Fibroblast of skin of left quadriceps (primary cell): ENCODE measurements at regions not wholly inside any gene's neighbourhood (a gene's known extent, or its start where the extent isn't known, plus 50 kb on each side); places are given as distances from the start of the nearest gene placed in this dataset.
"Not testable (repeated sequence)": the region's sequence is repeated elsewhere in the genome, so short reads cannot be mapped to it uniquely, and the experiment has no call there.

Experiments
- DNase-seq, 2 experiments: peaks; one replicate each; pipeline ENCODE4 v3.0.0-alpha.2; 2013; ENCODE audit warnings: low read depth in 2 of 2

DNA sequence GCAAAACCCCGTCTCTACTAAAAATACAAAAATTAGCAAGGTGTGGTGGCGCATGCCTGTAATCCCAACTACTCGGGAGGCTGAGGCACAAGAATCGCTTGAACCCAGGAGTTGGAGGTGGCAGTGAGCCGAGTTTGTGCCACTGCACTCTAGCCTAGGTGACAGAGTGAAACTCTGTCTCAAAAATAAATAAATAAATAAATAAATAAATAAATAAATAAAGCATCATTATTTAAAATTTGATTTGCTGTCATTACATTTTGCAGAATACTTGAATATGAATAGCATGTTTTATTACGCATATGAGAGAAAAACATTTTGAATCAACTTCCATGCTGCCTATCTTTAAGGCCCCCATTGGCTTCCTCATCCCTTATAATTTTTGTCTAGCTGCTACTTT is 53.4 kb upstream of the MED14 start:
- not testable (repeated sequence) for DNase-seq

DNA sequence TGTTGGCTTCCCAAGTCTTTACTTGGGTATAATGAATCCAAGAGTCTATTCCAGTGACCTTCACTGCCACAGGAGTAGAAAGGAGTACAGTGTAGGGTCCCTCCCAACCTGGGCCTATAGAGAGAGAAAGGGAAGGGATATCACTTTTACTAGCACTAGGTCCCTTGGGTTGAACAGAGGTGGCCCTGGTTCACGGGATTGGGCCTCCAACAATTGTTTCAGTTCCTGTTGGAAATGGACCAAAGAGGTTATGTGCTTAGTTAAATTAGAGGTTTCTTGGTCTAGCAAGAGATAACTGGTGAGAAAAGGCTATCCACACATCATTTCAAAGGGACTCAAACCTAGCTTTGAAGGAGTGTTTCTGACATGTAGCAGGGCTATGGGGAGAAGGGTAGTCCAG is 57.1 kb upstream of the MED14 start:
- DNase-seq, result no peak

- DNase-seq, result not testable (repeated sequence)
Observed at GRCh38 chrX:40794829-40795130, 59.4 kb upstream of the MED14 start.

- DNase-seq, result not testable (repeated sequence)
Observed at GRCh38 chrX:40799745-40800144, 64.4 kb upstream of the MED14 start.

GRCh38 chrX:40805404-40805803 is 70.1 kb upstream of the MED14 start:
- DNase-seq, result no peak

- DNase-seq, result no peak
Observed at GRCh38 chrX:40806513-40807220, 71.3 kb upstream of the MED14 start.

DNA sequence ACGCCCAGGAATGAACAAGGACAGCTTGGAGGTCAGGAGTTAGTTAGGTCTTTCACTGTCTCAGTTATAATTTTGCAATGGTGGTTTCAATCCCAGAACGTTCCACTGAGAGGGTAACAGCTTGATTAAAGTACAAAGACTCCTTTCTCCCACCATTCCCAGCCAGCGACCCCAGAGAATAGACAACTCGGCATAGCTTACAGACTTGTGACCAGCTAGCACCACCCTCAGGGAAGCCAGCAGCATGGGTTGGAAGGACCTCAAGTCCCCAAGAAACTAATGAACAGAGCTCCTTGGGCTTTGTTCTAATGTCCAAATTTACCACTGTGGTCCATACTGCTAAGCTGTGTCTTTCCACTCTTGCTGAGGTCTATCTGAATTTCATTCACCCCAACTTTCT is 72.0 kb upstream of the MED14 start:
- no peak for DNase-seq

GRCh38 chrX:40808203-40808602 is 72.9 kb upstream of the MED14 start:
- DNase-seq, result no peak

- DNase-seq, result no peak
Observed at GRCh38 chrX:40809210-40809609, 73.9 kb upstream of the MED14 start.

GRCh38 chrX:40815045-40815444 is 79.7 kb upstream of the MED14 start:
- not testable (repeated sequence) for DNase-seq

DNA sequence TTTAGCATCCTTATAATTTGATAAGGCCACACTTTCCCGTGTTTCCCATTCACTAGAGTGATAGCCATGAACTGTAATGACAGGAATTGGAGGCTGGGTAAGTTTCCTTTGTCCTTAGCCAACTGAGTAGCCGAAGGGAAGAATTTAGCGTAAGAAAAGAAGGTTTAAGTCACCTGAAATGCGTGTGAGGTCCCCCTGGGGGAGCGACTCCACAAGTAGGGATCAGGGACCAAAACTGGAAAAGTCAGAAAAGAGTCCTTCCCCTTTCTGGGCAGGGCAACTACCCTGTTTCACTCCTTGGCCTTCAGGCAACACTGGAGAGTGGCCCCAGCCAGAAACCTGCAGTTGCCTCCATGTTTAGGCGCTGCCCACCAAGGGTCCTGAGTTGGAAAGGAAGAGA is 81.6 kb upstream of the MED14 start:
- no peak for DNase-seq

DNA sequence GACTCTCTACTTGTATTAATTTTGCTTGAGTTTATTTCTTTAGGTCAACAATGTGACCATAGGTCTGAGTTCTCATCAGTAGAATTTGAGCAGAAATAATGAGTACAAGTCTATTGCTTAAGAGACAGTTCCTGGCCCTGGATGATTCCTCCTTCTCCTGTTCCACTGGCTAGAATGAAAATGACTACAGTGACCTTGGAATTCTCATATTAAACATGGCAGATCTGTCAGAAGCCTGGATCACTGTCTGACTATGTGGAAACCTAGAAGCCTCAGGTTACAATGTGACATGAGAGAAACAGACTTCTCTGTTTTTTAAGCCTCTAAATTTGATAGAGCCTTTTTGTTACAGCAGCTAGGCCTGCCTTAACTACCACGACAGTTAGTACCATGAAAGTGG is 82.9 kb upstream of the MED14 start:
- no peak for DNase-seq

- no peak for DNase-seq
Observed at GRCh38 chrX:40821780-40822179, 86.4 kb upstream of the MED14 start.

GRCh38 chrX:40827331-40827730 is 92.0 kb upstream of the MED14 start:
- no peak for DNase-seq

- no peak for DNase-seq
Observed at GRCh38 chrX:40831750-40832149, 96.4 kb upstream of the MED14 start.

- no peak for DNase-seq
Observed at GRCh38 chrX:40832723-40833122, 97.4 kb upstream of the MED14 start.

GRCh38 chrX:40834225-40834624 is 98.9 kb upstream of the MED14 start:
- no peak for DNase-seq

DNA sequence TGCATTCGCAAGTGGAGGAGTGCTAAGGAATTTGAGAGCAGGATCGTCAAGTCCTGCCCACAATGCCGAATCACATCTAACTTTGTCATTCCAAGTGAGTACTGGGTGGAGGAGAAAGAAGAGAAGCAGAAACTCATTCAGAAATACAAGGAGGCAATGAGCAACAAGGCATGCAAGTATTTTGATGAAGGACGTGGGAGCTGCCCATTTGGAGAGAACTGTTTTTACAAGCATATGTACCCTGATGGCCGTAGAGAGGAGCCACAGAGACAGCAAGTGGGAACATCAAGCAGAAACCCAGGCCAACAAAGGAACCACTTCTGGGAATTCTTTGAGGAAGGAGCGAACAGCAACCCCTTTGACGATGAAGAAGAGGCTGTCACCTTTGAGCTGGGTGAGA is 100.2 kb upstream of the MED14 start:
- DNase-seq, result no peak

- DNase-seq, result no peak
Observed at GRCh38 chrX:40843643-40844042, 108.3 kb upstream of the MED14 start.

GRCh38 chrX:40844471-40844870 is 109.1 kb upstream of the MED14 start:
- DNase-seq, result no peak

DNA sequence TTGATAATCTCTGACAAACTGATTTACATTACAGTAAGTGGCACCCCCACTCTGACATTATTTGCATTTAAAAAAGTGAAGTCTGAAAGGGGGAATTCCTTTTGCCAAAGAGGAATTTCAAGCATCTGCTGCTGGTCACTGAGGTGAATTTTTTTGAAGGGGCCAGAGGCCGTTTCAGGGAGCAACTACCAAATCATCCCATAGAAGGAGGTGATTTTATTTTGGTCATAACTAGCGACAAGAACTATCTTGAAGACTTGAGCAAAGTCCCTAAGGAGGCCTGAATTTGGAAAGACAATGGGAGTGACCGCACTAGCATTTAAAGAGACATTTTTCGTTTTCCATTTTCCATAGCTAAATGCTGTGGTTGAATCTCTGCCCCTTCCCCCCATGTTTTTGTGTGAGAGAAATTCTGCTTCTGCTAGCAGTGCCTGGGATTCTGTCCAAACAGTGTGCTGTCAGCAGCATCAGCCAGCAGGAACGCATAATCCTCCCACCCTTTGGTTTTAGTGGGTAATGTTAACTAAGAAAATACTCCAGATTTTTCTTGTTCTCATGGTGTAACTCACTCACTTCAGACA is 110.1 kb upstream of the MED14 start:
- DNase-seq, result peak; percentile 87 to 89

DNA sequence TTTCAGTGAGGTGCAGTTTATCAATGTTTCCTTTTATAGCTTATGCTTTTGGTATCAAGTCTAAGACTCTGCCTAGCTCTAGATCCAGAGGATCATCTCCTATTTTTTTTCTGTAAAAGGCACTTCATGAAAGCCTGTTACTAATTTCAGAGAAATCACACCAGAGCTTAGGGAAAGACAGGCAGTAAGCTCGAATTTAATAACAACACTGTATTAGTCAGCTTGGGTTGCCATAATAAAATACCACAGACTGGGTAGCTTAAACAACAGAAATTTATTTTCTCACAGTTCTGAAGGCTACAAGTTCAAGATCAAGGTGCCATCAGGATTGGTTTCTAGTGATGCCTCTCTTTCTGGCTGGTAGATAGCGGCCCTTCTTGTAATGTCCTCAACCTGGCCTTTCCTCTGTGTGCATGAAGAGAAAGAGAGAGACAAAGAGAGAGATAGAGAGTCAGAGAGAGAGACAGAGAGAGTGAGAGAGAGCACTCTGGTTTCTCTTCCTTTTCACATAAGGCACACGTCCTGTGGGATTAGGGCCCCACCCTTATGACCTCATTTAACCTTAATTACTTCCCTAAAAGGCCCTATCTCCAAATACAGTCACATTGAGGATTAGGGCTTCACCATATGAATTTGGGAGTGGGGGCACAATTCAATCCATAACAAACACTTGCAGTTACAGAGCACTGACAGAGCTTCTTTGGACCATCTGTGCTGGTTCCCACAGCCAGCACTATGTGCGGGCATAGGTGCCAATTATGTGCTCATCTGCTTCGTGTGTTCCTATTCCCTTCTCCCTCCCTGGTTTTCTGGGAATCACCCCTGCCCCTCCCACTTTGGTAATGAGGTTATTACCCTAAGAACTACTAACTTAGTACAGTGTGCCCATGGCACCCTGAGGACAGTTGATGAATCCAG is 114.8 kb upstream of the MED14 start:
- DNase-seq, result no peak

- DNase-seq, result no peak
Observed at GRCh38 chrX:40852586-40852985, 117.2 kb upstream of the MED14 start.
